ENCODE measurements at regions not wholly inside any gene's neighbourhood (a gene's known extent, or its start where the extent isn't known, plus 50 kb on each side); places are given as distances from the start of the nearest gene placed in this dataset.

DNA sequence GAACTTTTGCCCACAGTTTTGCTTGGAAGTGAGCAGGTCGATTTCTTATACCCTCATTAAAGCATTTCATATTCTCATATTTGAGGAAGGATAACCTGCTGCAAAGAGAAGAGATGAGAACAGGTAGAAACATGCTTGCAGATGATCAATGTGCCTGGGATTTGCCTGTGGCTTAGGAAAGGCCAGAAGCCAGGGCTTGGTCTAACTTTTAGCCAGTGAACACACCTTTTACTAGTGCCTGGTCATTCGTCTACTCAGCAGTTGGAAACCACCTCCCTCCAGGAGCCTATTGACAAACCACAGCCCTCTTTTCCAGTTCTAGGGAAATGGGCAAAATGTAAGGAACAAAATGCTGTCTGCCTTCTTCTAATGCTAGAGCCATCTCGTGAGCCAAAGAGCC is 518.3 kb downstream of the ADRA2A start:
- no peak overlapping the region for H3K4ac ChIP-seq (replicated peaks; ENCODE audit: insufficient read length, low read depth, low read length)
- H3K4me3 ChIP-seq (ENCODE audit: extremely low read depth in 1 of 4, insufficient read depth in 2 of 4, low read depth in 3 of 4, low read length in 4 of 4): no peak overlapping the region
- ChIA-PET CTCF (ENCODE audit: partially characterized antibody) (interaction anchor here (1.0 kb wide), 1 partner anchor 162 kb away, joined by 3 read pairs; no protein-coding TSS in a partner anchor), POLR2A (ENCODE audit: partially characterized antibody) (no interaction called here)
- H3K4me2 ChIP-seq (ENCODE audit: insufficient read depth in 1 of 2, low read depth in 2 of 2, low read length in 2 of 2): no peak overlapping the region
- peak overlapping the region; percentile 91; the same call in 1 of the 2 replicates for H2AFZ ChIP-seq (ENCODE audit: low read length)
- no peak overlapping the region for H2BK5ac ChIP-seq (ENCODE audit: low read depth, low read length)
- no peak overlapping the region for H4K91ac ChIP-seq (replicated peaks; ENCODE audit: insufficient read length, low read length)
- no peaks in the 10 kb centered on the region; a peak in 1 of 7 replicates for H3K4me1 ChIP-seq (replicated peaks in 1 of 4; ENCODE audit: control insufficient read depth in 3 of 4, insufficient read depth in 4 of 4, low read length in 3 of 4)
- no peak overlapping the region for H3K14ac ChIP-seq (ENCODE audit: insufficient read length)
- H4K5ac ChIP-seq (ENCODE audit: insufficient read length, low read depth, low read length): no peak overlapping the region
- H3K9me3 ChIP-seq (ENCODE audit: insufficient read depth in 2 of 2, low read depth in 1 of 2, low read length in 1 of 2): no peaks in the 10 kb centered on the region
- H2BK120ac ChIP-seq (replicated peaks; ENCODE audit: low read depth, low read length): no peak overlapping the region
- H3K36me3 ChIP-seq (ENCODE audit: control insufficient read depth in 2 of 4, insufficient read depth in 4 of 4, low read length in 3 of 4): no peaks in the 10 kb centered on the region
- no peak overlapping the region for H2BK12ac ChIP-seq (ENCODE audit: low read depth, low read length)
- H2BK20ac ChIP-seq (ENCODE audit: low read length): no peak overlapping the region
- no peaks in the 10 kb centered on the region for H4K20me1 ChIP-seq (replicated peaks in 1 of 2; ENCODE audit: control insufficient read depth in 1 of 2, insufficient read depth in 2 of 2, low read length in 2 of 2)
- no peak for DNase-seq (ENCODE audit: low read depth in 1 of 2, low spot score in 2 of 2)
- no peak overlapping the region for H3K18ac ChIP-seq (ENCODE audit: extremely low read depth, low read length)
- H3K56ac ChIP-seq (replicated peaks; ENCODE audit: insufficient read length, low read depth, low read length): no peak overlapping the region
- no peak overlapping the region for H2AK5ac ChIP-seq (ENCODE audit: low read depth, low read length)
- H3K79me2 ChIP-seq (ENCODE audit: control insufficient read depth in 1 of 2, insufficient read depth in 2 of 2, low read length in 2 of 2): no peaks in the 10 kb centered on the region
- no peaks in the 10 kb centered on the region for H3K27me3 ChIP-seq (replicated peaks in 1 of 4; ENCODE audit: control insufficient read depth in 3 of 4, extremely low read depth in 1 of 4, insufficient read depth in 3 of 4, low read length in 3 of 4)
- 87% methylated on average over 3 of the region's 3 CpGs; no CpG with 5 or more reads in 1 of the 2 experiments for WGBS, 2 experiments (ENCODE audit: extremely low coverage in 1 of 2, insufficient coverage in 1 of 2, insufficient read length in 1 of 2, insufficient replicate concordance in 2 of 2, low coverage in 1 of 2, low lambda C conversion rate in 2 of 2, missing lambda C conversion rate in 1 of 2)
- no peaks in the 10 kb centered on the region for H3K23me2 ChIP-seq (ENCODE audit: low read depth, low read length)
- FAIRE-seq: no peak
- no peak overlapping the region for H3K9ac ChIP-seq (replicated peaks in 1 of 4; ENCODE audit: extremely low read depth in 1 of 4, low read depth in 3 of 4, low read length in 3 of 4)
- no peak overlapping the region for H3K23ac ChIP-seq (ENCODE audit: insufficient read length)
- no peaks in the 10 kb centered on the region for H3K79me1 ChIP-seq (ENCODE audit: low read depth, low read length)
- no peak overlapping the region for H3K27ac ChIP-seq (ENCODE audit: low read depth, low read length)
- H4K8ac ChIP-seq (ENCODE audit: extremely low read depth, insufficient read depth, low read length): no peak overlapping the region
- no peak overlapping the region for H2BK15ac ChIP-seq (ENCODE audit: low read length)
- TF ChIP-seq TAF7 (optimal IDR thresholded peaks at IDR 0.05; ENCODE audit: borderline replicate concordance, low read depth, low read length) (no peak), SAP30 (IDR thresholded peaks at IDR 0.05; ENCODE audit: insufficient read depth, insufficient replicate concordance, low read length) (no peak), SIRT6 (IDR thresholded peaks at IDR 0.05; ENCODE audit: low read length) (no peak), CEBPB (IDR thresholded peaks at IDR 0.05; ENCODE audit: low read depth, low read length) (no peak), RFX5 (IDR thresholded peaks at IDR 0.05; ENCODE audit: borderline replicate concordance, low read depth, low read length) (no peak), CBX5 (IDR thresholded peaks at IDR 0.05; ENCODE audit: low read depth, low read length) (no peak), KDM1A (IDR thresholded peaks at IDR 0.05; ENCODE audit: borderline replicate concordance, low read length) (no peak), CTBP2 (IDR thresholded peaks at IDR 0.05; ENCODE audit: borderline replicate concordance, insufficient read depth, insufficient read length, low read length) (no peak), RAD21 (IDR thresholded peaks at IDR 0.05 in 1 of 2, conservative IDR thresholded peaks at IDR 0.05 in 1 of 2; ENCODE audit: low read depth in 2 of 2, low read length in 2 of 2) (no peak), EGR1 (IDR thresholded peaks at IDR 0.05; ENCODE audit: borderline replicate concordance, low read depth, low read length) (no peak), HDAC2 (IDR thresholded peaks at IDR 0.05; ENCODE audit: borderline replicate concordance in 1 of 2, low read depth in 2 of 2, low read length in 2 of 2) (no peak)
- TF ChIP-seq, protein P1, sequence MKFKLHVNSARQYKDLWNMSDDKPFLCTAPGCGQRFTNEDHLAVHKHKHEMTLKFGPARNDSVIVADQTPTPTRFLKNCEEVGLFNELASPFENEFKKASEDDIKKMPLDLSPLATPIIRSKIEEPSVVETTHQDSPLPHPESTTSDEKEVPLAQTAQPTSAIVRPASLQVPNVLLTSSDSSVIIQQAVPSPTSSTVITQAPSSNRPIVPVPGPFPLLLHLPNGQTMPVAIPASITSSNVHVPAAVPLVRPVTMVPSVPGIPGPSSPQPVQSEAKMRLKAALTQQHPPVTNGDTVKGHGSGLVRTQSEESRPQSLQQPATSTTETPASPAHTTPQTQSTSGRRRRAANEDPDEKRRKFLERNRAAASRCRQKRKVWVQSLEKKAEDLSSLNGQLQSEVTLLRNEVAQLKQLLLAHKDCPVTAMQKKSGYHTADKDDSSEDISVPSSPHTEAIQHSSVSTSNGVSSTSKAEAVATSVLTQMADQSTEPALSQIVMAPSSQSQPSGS (IDR thresholded peaks at IDR 0.05; ENCODE audit: low read length): no peak

All from H1 (cell line).